ENCODE measurements at regions not wholly inside any gene's neighbourhood (a gene's known extent, or its start where the extent isn't known, plus 50 kb on each side); places are given as distances from the start of the nearest gene placed in this dataset.

- TF ChIP-seq CTCF (conservative IDR thresholded peaks at IDR 0.05; ENCODE audit: low read depth, low read length) (no peak), EZH2phosphoT487 (IDR thresholded peaks at IDR 0.05; ENCODE audit: borderline replicate concordance, low read length) (no peak), EZH2 (IDR thresholded peaks at IDR 0.05; ENCODE audit: low read length, unreplicated experiment) (no peak)
These were observed 230.8 kb downstream of the GASK1B start for GRCh38 chr4:157942017-157942416.
